Activated T-cell treated with anti-CD3 and anti-CD28 coated beads, Interleukin-2, amount 50 U/mL, for 72 hours (primary cell): ENCODE measurements at regions not wholly inside any gene's neighbourhood (a gene's known extent, or its start where the extent isn't known, plus 50 kb on each side); places are given as distances from the start of the nearest gene placed in this dataset.

Experiments used
- ATAC-seq, 2 donors: fragments of 150-1000 bp; cut with Tn5 transposase; replicated peaks in 1 of 2; 2 replicates each; pipeline ENCODE4 v1.10.0; 2021; ENCODE audit warnings: moderate library complexity in 2 of 2, mild to moderate bottlenecking in 1 of 2
- DNase-seq, 2 donors: peaks; one replicate each; pipeline ENCODE4 v3.0.0; 2021 to 2022; ENCODE audit warnings: mixed read lengths in 1 of 2
- H3K27ac Mint-ChIP-seq: one replicate; pipeline ENCODE4 v1.8.0; 2022; ENCODE audit warnings: mild to moderate bottlenecking, moderate library complexity, mixed read lengths
- H3K27me3 Mint-ChIP-seq: one replicate; pipeline ENCODE4 v1.8.0; 2022; ENCODE audit warnings: low read depth, mixed read lengths
- H3K36me3 Mint-ChIP-seq, 2 donors: one replicate each; pipeline ENCODE4 v1.8.0; 2022; ENCODE audit warnings: mixed read lengths in 2 of 2, mild to moderate bottlenecking in 1 of 2; ENCODE audit not compliant: insufficient read depth in 2 of 2
- H3K4me1 Mint-ChIP-seq: one replicate; pipeline ENCODE4 v1.8.0; 2022; ENCODE audit warnings: low read depth, mixed read lengths
- H3K4me3 Mint-ChIP-seq, 2 donors: one replicate each; pipeline ENCODE4 v1.8.0; 2022; ENCODE audit warnings: mild to moderate bottlenecking in 2 of 2, mixed read lengths in 2 of 2, moderate library complexity in 2 of 2
- H3K9me3 Mint-ChIP-seq, 2 donors: one replicate each; pipeline ENCODE4 v1.8.0; 2022; ENCODE audit warnings: mixed read lengths in 2 of 2

- ATAC-seq (no peak), DNase-seq (no peak)
- Mint-ChIP-seq H3K36me3 (no peaks in the 10 kb centered on the region), H3K4me1 (no peaks in the 10 kb centered on the region), H3K27me3 (peaks cover 13% of the 10 kb centered on the region), H3K9me3 (no peaks in the 10 kb centered on the region), H3K27ac (no peak overlapping the region), H3K4me3 (no peak overlapping the region)
Measured at GRCh38 chr12:4203772-4204376, 69.7 kb upstream of the CCND2 start.

GRCh38 chr12:4202918-4203317 is 70.6 kb upstream of the CCND2 start:
- H3K27me3 Mint-ChIP-seq: peaks cover 13% of the 10 kb centered on the region
- H3K4me1 Mint-ChIP-seq: no peaks in the 10 kb centered on the region
- H3K36me3 Mint-ChIP-seq: no peaks in the 10 kb centered on the region
- no peak overlapping the region for H3K27ac Mint-ChIP-seq
- ATAC-seq: no peak
- DNase-seq: no peak
- H3K4me3 Mint-ChIP-seq: no peak overlapping the region
- no peaks in the 10 kb centered on the region for H3K9me3 Mint-ChIP-seq

- no peak overlapping the region for H3K27ac Mint-ChIP-seq
- ATAC-seq (no peak), DNase-seq (no peak)
- peaks cover 13% of the 10 kb centered on the region for H3K27me3 Mint-ChIP-seq
- no peaks in the 10 kb centered on the region for H3K9me3 Mint-ChIP-seq
- no peaks in the 10 kb centered on the region for H3K4me1 Mint-ChIP-seq
- H3K4me3 Mint-ChIP-seq: no peak overlapping the region
- no peaks in the 10 kb centered on the region for H3K36me3 Mint-ChIP-seq
Measured at GRCh38 chr12:4202487-4202886, 71.1 kb upstream of the CCND2 start.

- no peak for DNase-seq
- no peaks in the 10 kb centered on the region for H3K9me3 Mint-ChIP-seq
- H3K4me1 Mint-ChIP-seq: no peaks in the 10 kb centered on the region
- peaks cover 13% of the 10 kb centered on the region for H3K27me3 Mint-ChIP-seq
- H3K27ac Mint-ChIP-seq: no peak overlapping the region
- no peaks in the 10 kb centered on the region for H3K36me3 Mint-ChIP-seq
- H3K4me3 Mint-ChIP-seq: no peak overlapping the region
- no peak for ATAC-seq
Measured at GRCh38 chr12:4201333-4202100, 72.0 kb upstream of the CCND2 start.

- DNase-seq (no peak), ATAC-seq (no peak)
- Mint-ChIP-seq H3K4me1 (no peaks in the 10 kb centered on the region), H3K27ac (no peak overlapping the region), H3K4me3 (no peak overlapping the region), H3K9me3 (no peaks in the 10 kb centered on the region), H3K27me3 (no peaks in the 10 kb centered on the region), H3K36me3 (no peaks in the 10 kb centered on the region)
Measured at GRCh38 chr12:4197922-4198763, 75.4 kb upstream of the CCND2 start.

GRCh38 chr12:4196805-4197420 is 76.6 kb upstream of the CCND2 start:
- H3K27ac Mint-ChIP-seq: no peak overlapping the region
- ATAC-seq: no peak
- H3K36me3 Mint-ChIP-seq: no peaks in the 10 kb centered on the region
- H3K4me3 Mint-ChIP-seq: no peak overlapping the region
- DNase-seq: no peak
- no peaks in the 10 kb centered on the region for H3K9me3 Mint-ChIP-seq
- no peaks in the 10 kb centered on the region for H3K27me3 Mint-ChIP-seq
- no peaks in the 10 kb centered on the region for H3K4me1 Mint-ChIP-seq

- no peaks in the 10 kb centered on the region for H3K27me3 Mint-ChIP-seq
- ATAC-seq (no peak), DNase-seq (no peak)
- H3K9me3 Mint-ChIP-seq: no peaks in the 10 kb centered on the region
- H3K27ac Mint-ChIP-seq: no peak overlapping the region
- no peak overlapping the region for H3K4me3 Mint-ChIP-seq
- no peaks in the 10 kb centered on the region for H3K4me1 Mint-ChIP-seq
- no peaks in the 10 kb centered on the region for H3K36me3 Mint-ChIP-seq
Measured at GRCh38 chr12:4194668-4195067, 78.9 kb upstream of the CCND2 start.

GRCh38 chr12:4193821-4194220 is 79.7 kb upstream of the CCND2 start:
- DNase-seq: no peak
- Mint-ChIP-seq H3K4me1 (no peaks in the 10 kb centered on the region), H3K27ac (no peak overlapping the region), H3K9me3 (no peaks in the 10 kb centered on the region), H3K27me3 (no peaks in the 10 kb centered on the region), H3K4me3 (no peak overlapping the region), H3K36me3 (no peaks in the 10 kb centered on the region)
- ATAC-seq: no peak

GRCh38 chr12:4191642-4192041 is 81.9 kb upstream of the CCND2 start:
- Mint-ChIP-seq H3K27ac (no peak overlapping the region), H3K4me3 (no peak overlapping the region), H3K27me3 (no peaks in the 10 kb centered on the region), H3K36me3 (no peaks in the 10 kb centered on the region), H3K4me1 (no peaks in the 10 kb centered on the region), H3K9me3 (no peaks in the 10 kb centered on the region)
- no peak for DNase-seq
- ATAC-seq: no peak

- Mint-ChIP-seq H3K36me3 (no peaks in the 10 kb centered on the region), H3K9me3 (no peaks in the 10 kb centered on the region), H3K27me3 (no peaks in the 10 kb centered on the region), H3K4me3 (no peak overlapping the region), H3K27ac (no peak overlapping the region), H3K4me1 (no peaks in the 10 kb centered on the region)
- no peak for ATAC-seq
- DNase-seq: no peak
Measured at GRCh38 chr12:4191149-4191548, 82.4 kb upstream of the CCND2 start.

GRCh38 chr12:4190366-4191063 is 83.0 kb upstream of the CCND2 start:
- H3K4me3 Mint-ChIP-seq: no peak overlapping the region
- H3K4me1 Mint-ChIP-seq: no peaks in the 10 kb centered on the region
- H3K27me3 Mint-ChIP-seq: no peaks in the 10 kb centered on the region
- DNase-seq: no peak
- H3K27ac Mint-ChIP-seq: no peak overlapping the region
- no peak for ATAC-seq
- no peaks in the 10 kb centered on the region for H3K36me3 Mint-ChIP-seq
- no peaks in the 10 kb centered on the region for H3K9me3 Mint-ChIP-seq

GRCh38 chr12:4189721-4190120 is 83.8 kb upstream of the CCND2 start:
- Mint-ChIP-seq H3K27ac (no peak overlapping the region), H3K27me3 (no peaks in the 10 kb centered on the region), H3K9me3 (no peaks in the 10 kb centered on the region), H3K4me1 (no peaks in the 10 kb centered on the region), H3K36me3 (no peaks in the 10 kb centered on the region), H3K4me3 (no peak overlapping the region)
- DNase-seq: no peak
- no peak for ATAC-seq
